GM18868 (cell line): ENCODE measurements at regions not wholly inside any gene's neighbourhood (a gene's known extent, or its start where the extent isn't known, plus 50 kb on each side); places are given as distances from the start of the nearest gene placed in this dataset.

Experiments used
- ATAC-seq: cut with Tn5 transposase; IDR thresholded peaks from one replicate; pipeline ENCODE4 v1.9.1; 2021; ENCODE audit warnings: mild to moderate bottlenecking, moderate library complexity; ENCODE audit not compliant: unreplicated experiment

- ATAC-seq, result no peak
These were observed 68.4 kb upstream of the ELOVL5 start for GRCh38 chr6:53417141-53417540.

- no peak for ATAC-seq
These were observed 64.6 kb upstream of the ELOVL5 start for GRCh38 chr6:53413326-53413725.

- ATAC-seq, result no peak
These were observed 64.0 kb upstream of the ELOVL5 start for GRCh38 chr6:53412751-53413150.

GRCh38 chr6:53412021-53412715 lies 63.4 kb upstream of the ELOVL5 start:
- ATAC-seq, result no peak

GRCh38 chr6:53411451-53411850 lies 62.7 kb upstream of the ELOVL5 start:
- ATAC-seq, result no peak

- ATAC-seq, result peak; percentile 99
These were observed 61.9 kb upstream of the ELOVL5 start for GRCh38 chr6:53410508-53411258.

- no peak for ATAC-seq
These were observed 60.1 kb upstream of the ELOVL5 start for GRCh38 chr6:53408826-53409225.

- ATAC-seq, result no peak
These were observed 50.2 kb upstream of the ELOVL5 start for GRCh38 chr6:53399027-53399344.

GRCh38 chr6:53398247-53399026 lies 49.7 kb upstream of the ELOVL5 start:
- no peak for ATAC-seq
